ENCODE measurements at regions not wholly inside any gene's neighbourhood (a gene's known extent, or its start where the extent isn't known, plus 50 kb on each side); places are given as distances from the start of the nearest gene placed in this dataset.
"Not testable (repeated sequence)": the region's sequence is repeated elsewhere in the genome, so short reads cannot be mapped to it uniquely, and the experiment has no call there.

GRCh38 chr10:34957531-34957930 is 132.6 kb downstream of the CUL2 start:
- no peak overlapping the region for H3K4me3 ChIP-seq
- H3K4me2 ChIP-seq: no peak overlapping the region
- no peaks in the 10 kb centered on the region for H4K20me1 ChIP-seq
- H3K9ac ChIP-seq: no peak overlapping the region
- TF ChIP-seq Cebpa-rat (IDR thresholded peaks at IDR 0.05): no peak
- no peaks in the 10 kb centered on the region for H3K27me3 ChIP-seq
- H3K9me3 ChIP-seq (replicated peaks in 1 of 11): no peaks in the 10 kb centered on the region
- H3K36me3 ChIP-seq: no peaks in the 10 kb centered on the region
- H3K27ac ChIP-seq: no peak overlapping the region
- H3K4me1 ChIP-seq: peaks cover 0 to 16% (median 10%) of the 10 kb centered on the region in 10 experiments; a peak in 11 of 20 replicates

- Histone ChIP-seq H3K4me3 (no peak overlapping the region), H3K9me3 (replicated peaks in 1 of 11) (no peaks in the 10 kb centered on the region), H3K27me3 (no peaks in the 10 kb centered on the region)
Observed at GRCh38 chr10:34956756-34957155, 133.4 kb downstream of the CUL2 start.

GRCh38 chr10:34955391-34955790 is 134.8 kb downstream of the CUL2 start:
- Histone ChIP-seq H3K9me3 (replicated peaks in 1 of 11) (no peaks in the 10 kb centered on the region), H4K20me1 (no peaks in the 10 kb centered on the region), H3K4me1 (peaks cover 0 to 16% (median 10%) of the 10 kb centered on the region in 10 experiments; a peak in 11 of 20 replicates), H3K27me3 (no peaks in the 10 kb centered on the region), H3K36me3 (no peaks in the 10 kb centered on the region), H3K9ac (no peak overlapping the region), H3K4me3 (no peak overlapping the region), H3K27ac (no peak overlapping the region), H3K4me2 (no peak overlapping the region)
- 0 out of 22 replicates have a peak, but pooled peaks of 1 of the 11 experiments have one; percentile 42 for TF ChIP-seq Cebpa-rat (IDR thresholded peaks at IDR 0.05)

More at GRCh38 chr10:34956756-34957155, 133.4 kb downstream of the CUL2 start:
- no peak for TF ChIP-seq Cebpa-rat (IDR thresholded peaks at IDR 0.05)
- H3K27ac ChIP-seq: no peak overlapping the region
- no peaks in the 10 kb centered on the region for H3K36me3 ChIP-seq
- no peak overlapping the region for H3K9ac ChIP-seq
- H3K4me2 ChIP-seq: no peak overlapping the region
- H3K4me1 ChIP-seq: peaks cover 0 to 16% (median 10%) of the 10 kb centered on the region in 10 experiments; a peak in 11 of 20 replicates
- H4K20me1 ChIP-seq: no peaks in the 10 kb centered on the region

- H3K27ac ChIP-seq: no peak overlapping the region
- H3K9me3 ChIP-seq (replicated peaks in 1 of 11): no peaks in the 10 kb centered on the region
- H3K4me2 ChIP-seq: no peak overlapping the region
- no peaks in the 10 kb centered on the region for H3K27me3 ChIP-seq
- H3K36me3 ChIP-seq: no peaks in the 10 kb centered on the region
- H4K20me1 ChIP-seq: no peaks in the 10 kb centered on the region
- H3K9ac ChIP-seq: no peak overlapping the region
- H3K4me1 ChIP-seq: peaks cover 0 to 6% (median 1%) of the 10 kb centered on the region in 10 experiments; a peak in 4 of 20 replicates
- TF ChIP-seq Cebpa-rat (IDR thresholded peaks at IDR 0.05): no peak
- no peak overlapping the region for H3K4me3 ChIP-seq
Observed at GRCh38 chr10:34954142-34954541, 136.0 kb downstream of the CUL2 start.

- H3K27ac ChIP-seq: peak overlapping the region in 1 of 11 experiments; percentile 48; a peak in 2 of 22 replicates
- H3K4me1 ChIP-seq; H3K4me3 ChIP-seq; H3K36me3 ChIP-seq; H3K9ac ChIP-seq; H3K4me2 ChIP-seq; H3K9me3 ChIP-seq (replicated peaks in 1 of 11); H3K27me3 ChIP-seq; H4K20me1 ChIP-seq: not testable (repeated sequence)
Observed at GRCh38 chr10:34951263-34951887, 136.3 kb upstream of the PARD3 start.

GRCh38 chr10:34945951-34946522 is 130.9 kb upstream of the PARD3 start:
- H3K4me3 ChIP-seq; H3K4me2 ChIP-seq; H3K27me3 ChIP-seq; H3K36me3 ChIP-seq; H3K4me1 ChIP-seq; H3K9me3 ChIP-seq (replicated peaks in 1 of 11); H3K27ac ChIP-seq; H4K20me1 ChIP-seq; H3K9ac ChIP-seq: not testable (repeated sequence)

- no peak overlapping the region for H3K4me2 ChIP-seq
Observed at GRCh38 chr10:34941471-34942357, 126.6 kb upstream of the PARD3 start.

GRCh38 chr10:34940436-34940835 is 125.3 kb upstream of the PARD3 start:
- Histone ChIP-seq H3K4me2 (0 out of 22 replicates have a peak overlapping the region, but pooled peaks of 2 of the 11 experiments have one; percentile 6 to 18), H4K20me1 (no peaks in the 10 kb centered on the region), H3K36me3 (no peaks in the 10 kb centered on the region), H3K27ac (no peak overlapping the region), H3K27me3 (no peaks in the 10 kb centered on the region), H3K4me1 (peaks cover 0 to 6% (median 0%) of the 10 kb centered on the region in 10 experiments; a peak in 2 of 20 replicates), H3K9ac (no peak overlapping the region), H3K4me3 (no peak overlapping the region), H3K9me3 (replicated peaks in 1 of 11) (no peaks in the 10 kb centered on the region)
- no peak for TF ChIP-seq Cebpa-rat (IDR thresholded peaks at IDR 0.05)

More at GRCh38 chr10:34941471-34942357, 126.6 kb upstream of the PARD3 start:
- Histone ChIP-seq H3K4me3 (no peak overlapping the region), H3K9me3 (replicated peaks in 1 of 11) (no peaks in the 10 kb centered on the region), H3K27ac (no peak overlapping the region), H4K20me1 (no peaks in the 10 kb centered on the region), H3K27me3 (no peaks in the 10 kb centered on the region), H3K9ac (no peak overlapping the region), H3K4me1 (peaks cover 0 to 6% (median 0%) of the 10 kb centered on the region in 10 experiments; a peak in 2 of 20 replicates), H3K36me3 (no peaks in the 10 kb centered on the region)
- TF ChIP-seq Cebpa-rat (IDR thresholded peaks at IDR 0.05): peak in 5 of 11 experiments; percentile 38 to 71 (median 43); a peak in 4 of 22 replicates

- TF ChIP-seq Cebpa-rat (IDR thresholded peaks at IDR 0.05): no peak
- H3K4me2 ChIP-seq: no peak overlapping the region
- H3K27me3 ChIP-seq: no peaks in the 10 kb centered on the region
- H3K4me3 ChIP-seq: no peak overlapping the region
- H3K9me3 ChIP-seq (replicated peaks in 1 of 11): no peaks in the 10 kb centered on the region
- H4K20me1 ChIP-seq: no peaks in the 10 kb centered on the region
- peaks cover 0 to 6% (median 0%) of the 10 kb centered on the region in 10 experiments; a peak in 2 of 20 replicates for H3K4me1 ChIP-seq
- H3K36me3 ChIP-seq: no peaks in the 10 kb centered on the region
- no peak overlapping the region for H3K9ac ChIP-seq
- no peak overlapping the region for H3K27ac ChIP-seq
Observed at GRCh38 chr10:34938399-34938670, 123.2 kb upstream of the PARD3 start.

- not testable (repeated sequence) for H3K4me1 ChIP-seq; H3K27ac ChIP-seq; H4K20me1 ChIP-seq; H3K4me2 ChIP-seq; H3K4me3 ChIP-seq; H3K36me3 ChIP-seq; H3K27me3 ChIP-seq; H3K9ac ChIP-seq; H3K9me3 ChIP-seq (replicated peaks in 1 of 11)
Observed at GRCh38 chr10:34937643-34938398, 122.7 kb upstream of the PARD3 start.
